BJ (cell line): ENCODE measurements at regions not wholly inside any gene's neighbourhood (a gene's known extent, or its start where the extent isn't known, plus 50 kb on each side); places are given as distances from the start of the nearest gene placed in this dataset.
"Not testable (repeated sequence)": the region's sequence is repeated elsewhere in the genome, so short reads cannot be mapped to it uniquely, and the experiment has no call there.

Experiments used
- CTCF ChIA-PET: fragments of 350-600 bp; formaldehyde crosslinking; extraction: SDS; loops from one replicate; lab custom pipeline; 2021; ENCODE audit warnings: antibody characterized with exemption, inconsistent platforms; lab: Yijun Ruan, JAX
- POLR2A ChIA-PET: fragments of 300-600 bp; sonication (Branson Sonifier 250); formaldehyde crosslinking; extraction: SDS; loops from one replicate; lab custom pipeline; 2021; ENCODE audit warnings: antibody characterized with exemption; lab: Charles Lee
- DNase-seq: peaks from one replicate; pipeline ENCODE4 v3.0.0-alpha.2; 2011; ENCODE audit warnings: low read depth
- H3K27me3 ChIP-seq: 2 replicates; pipeline ENCODE4 v1.6.0; 2011; ENCODE audit warnings: low read length; ENCODE audit not compliant: control insufficient read depth, insufficient read depth
- H3K36me3 ChIP-seq: 2 replicates; pipeline ENCODE4 v1.5.1; 2011; ENCODE audit warnings: low read length; ENCODE audit not compliant: control insufficient read depth, insufficient read depth
- H3K4me3 ChIP-seq: 2 replicates; pipeline ENCODE4 v1.5.1; 2011; ENCODE audit warnings: low read depth, mild to moderate bottlenecking, control low read depth, low read length
- TF ChIP-seq, protein P1 (sequence below): IDR thresholded peaks from 2 replicates; pipeline ENCODE4 v1.5.1; 2011; ENCODE audit warnings: low read depth, mild to moderate bottlenecking, control low read depth, inconsistent platforms, low read length, moderate library complexity; ENCODE audit not compliant: insufficient read depth

DNA sequence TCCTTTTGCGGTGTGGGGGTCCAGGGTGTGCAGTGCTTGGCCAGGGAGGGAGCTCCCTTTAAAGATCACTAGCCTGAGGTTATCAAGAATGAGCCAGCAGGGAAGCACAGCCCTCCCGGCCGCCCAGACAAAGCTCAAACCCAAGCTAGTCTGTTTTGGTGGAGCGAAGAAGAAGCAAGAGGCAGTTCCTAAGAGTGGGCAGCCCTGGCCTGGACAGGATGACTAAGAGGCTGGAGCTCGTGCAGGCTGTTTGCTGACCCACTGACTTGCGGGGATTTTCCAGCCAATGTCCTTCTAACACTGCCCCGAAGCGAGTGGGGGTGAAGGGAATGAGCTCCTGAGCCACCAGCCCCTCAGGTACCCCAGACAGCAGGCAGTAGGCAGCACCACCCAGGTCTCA lies 134.4 kb downstream of the COPRS start:
- H3K4me3 ChIP-seq = no peak overlapping the region
- CTCF ChIA-PET = interaction anchor here (0.8 to 1.0 kb wide), 3 partner anchors 11 to 28 kb away, joined by 3 read pairs; no protein-coding TSS in a partner anchor
- DNase-seq = no peak
- POLR2A ChIA-PET = no interaction called here
- no peaks in the 10 kb centered on the region for H3K27me3 ChIP-seq
- no peaks in the 10 kb centered on the region for H3K36me3 ChIP-seq
- TF ChIP-seq, protein P1, sequence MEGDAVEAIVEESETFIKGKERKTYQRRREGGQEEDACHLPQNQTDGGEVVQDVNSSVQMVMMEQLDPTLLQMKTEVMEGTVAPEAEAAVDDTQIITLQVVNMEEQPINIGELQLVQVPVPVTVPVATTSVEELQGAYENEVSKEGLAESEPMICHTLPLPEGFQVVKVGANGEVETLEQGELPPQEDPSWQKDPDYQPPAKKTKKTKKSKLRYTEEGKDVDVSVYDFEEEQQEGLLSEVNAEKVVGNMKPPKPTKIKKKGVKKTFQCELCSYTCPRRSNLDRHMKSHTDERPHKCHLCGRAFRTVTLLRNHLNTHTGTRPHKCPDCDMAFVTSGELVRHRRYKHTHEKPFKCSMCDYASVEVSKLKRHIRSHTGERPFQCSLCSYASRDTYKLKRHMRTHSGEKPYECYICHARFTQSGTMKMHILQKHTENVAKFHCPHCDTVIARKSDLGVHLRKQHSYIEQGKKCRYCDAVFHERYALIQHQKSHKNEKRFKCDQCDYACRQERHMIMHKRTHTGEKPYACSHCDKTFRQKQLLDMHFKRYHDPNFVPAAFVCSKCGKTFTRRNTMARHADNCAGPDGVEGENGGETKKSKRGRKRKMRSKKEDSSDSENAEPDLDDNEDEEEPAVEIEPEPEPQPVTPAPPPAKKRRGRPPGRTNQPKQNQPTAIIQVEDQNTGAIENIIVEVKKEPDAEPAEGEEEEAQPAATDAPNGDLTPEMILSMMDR = no peak

DNA sequence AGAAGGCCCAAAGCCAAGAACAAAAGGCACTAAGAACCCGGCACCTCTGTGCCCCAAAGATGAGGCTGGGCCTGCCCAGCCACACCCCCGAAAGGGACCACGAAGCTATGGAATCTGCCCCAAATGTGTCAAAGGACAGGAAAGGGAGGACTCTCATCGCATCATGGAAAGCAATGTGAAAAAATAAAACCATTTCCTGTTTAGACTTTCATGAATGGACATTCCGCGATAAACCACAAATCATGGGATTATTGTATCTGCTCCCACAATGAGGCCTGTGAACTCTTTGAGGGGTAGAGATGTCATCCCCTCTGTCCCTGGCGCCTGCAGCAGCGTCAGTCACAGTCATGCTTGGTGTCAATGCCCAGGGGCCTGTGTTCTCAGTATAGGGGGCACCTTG lies 135.0 kb downstream of the COPRS start:
- TF ChIP-seq, protein P1 = no peak
- DNase-seq = no peak
- ChIA-PET POLR2A (no interaction called here), CTCF (interaction anchor here (0.9 kb wide), 1 partner anchor 15 kb away, joined by 3 read pairs; no protein-coding TSS in a partner anchor)
- Histone ChIP-seq H3K27me3 (no peaks in the 10 kb centered on the region), H3K36me3 (no peaks in the 10 kb centered on the region), H3K4me3 (no peak overlapping the region)

- Histone ChIP-seq H3K27me3 (no peaks in the 10 kb centered on the region), H3K36me3 (no peaks in the 10 kb centered on the region), H3K4me3 (no peak overlapping the region)
- no peak for DNase-seq
- POLR2A ChIA-PET = no interaction called here
- TF ChIP-seq, protein P1 = no peak
- CTCF ChIA-PET = interaction anchor here (0.7 kb wide), 1 partner anchor 16 kb away, joined by 3 read pairs; no protein-coding TSS in a partner anchor
Observed at GRCh38 chr17:31722251-31723056, 136.6 kb downstream of the COPRS start.

- CTCF ChIA-PET = no interaction called here
- POLR2A ChIA-PET = no interaction called here
- Histone ChIP-seq H3K36me3 (no peaks in the 10 kb centered on the region), H3K27me3 (no peaks in the 10 kb centered on the region), H3K4me3 (no peak overlapping the region)
- no peak for DNase-seq
- TF ChIP-seq, protein P1 = no peak
Observed at GRCh38 chr17:31721291-31722025, 137.6 kb downstream of the COPRS start.

DNA sequence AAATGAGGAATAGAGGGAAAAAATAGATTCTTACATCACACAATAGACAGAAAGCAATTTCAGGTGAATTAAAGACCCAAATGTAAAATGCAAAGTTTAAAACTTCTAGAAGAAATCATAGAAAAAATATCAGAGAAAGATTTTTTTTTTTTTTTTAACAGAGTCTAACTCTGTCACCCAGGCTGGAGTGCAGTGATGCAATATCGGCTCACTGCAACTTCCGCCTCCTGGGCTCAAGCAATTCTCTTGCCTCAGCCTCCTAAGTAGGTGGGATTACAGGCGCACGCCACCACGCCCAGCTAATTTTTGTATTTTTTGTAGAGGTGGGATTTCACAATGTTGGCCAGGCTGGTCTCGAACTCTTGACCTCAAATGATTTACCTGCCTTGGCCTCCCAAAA lies 141.8 kb downstream of the COPRS start:
- H3K27me3 ChIP-seq, POLR2A ChIA-PET, DNase-seq, H3K36me3 ChIP-seq, H3K4me3 ChIP-seq: not testable (repeated sequence)
- CTCF ChIA-PET = interaction anchor here (0.8 kb wide), 1 partner anchor 10 kb away, joined by 3 read pairs; no protein-coding TSS in a partner anchor
